Esophagus squamous epithelium (tissue), 4 donors: ENCODE measurements at regions not wholly inside any gene's neighbourhood (a gene's known extent, or its start where the extent isn't known, plus 50 kb on each side); places are given as distances from the start of the nearest gene placed in this dataset.

Experiments used
- POLR2A ChIP-seq, 4 donors: fragments of 450-650 bp; IDR thresholded peaks; one replicate each; pipeline ENCODE4 v1.6.1; 2017; ENCODE audit warnings: antibody characterized with exemption in 4 of 4, mild to moderate bottlenecking in 4 of 4, moderate library complexity in 3 of 4
- TF ChIP-seq, protein P1 (sequence below), 6 experiments: fragments of 450-650 bp in 4 of 6; fragments of 200-600 bp in 2 of 6; sonication (generic) in 2 of 6; IDR thresholded peaks; one replicate each; pipeline ENCODE4 v1.5.1; 2016 to 2019; ENCODE audit warnings: antibody characterized with exemption in 6 of 6, mild to moderate bottlenecking in 4 of 6, moderate library complexity in 4 of 6

DNA sequence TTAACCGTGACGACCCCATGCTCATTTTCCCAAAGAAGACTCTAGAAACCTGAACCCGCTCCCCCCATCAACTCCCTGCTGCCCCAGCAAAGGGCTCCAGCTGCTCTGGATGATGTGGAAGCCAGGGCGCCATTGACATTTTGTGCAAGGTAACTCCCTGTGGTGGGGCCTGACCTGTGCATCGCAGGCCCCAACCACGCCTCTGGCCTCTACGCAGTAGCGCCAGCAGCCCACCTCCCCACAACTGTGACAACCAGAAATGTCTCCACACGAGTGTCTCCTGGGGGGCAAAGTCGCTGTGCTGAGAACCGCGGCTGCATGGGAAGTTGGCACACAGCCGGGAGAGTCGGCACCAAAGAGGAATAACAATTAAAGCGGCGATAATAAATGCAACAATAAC, 86.9 kb upstream of the PRR5 start:
- no peak for TF ChIP-seq POLR2A (IDR thresholded peaks at IDR 0.05)
- TF ChIP-seq, protein P1, sequence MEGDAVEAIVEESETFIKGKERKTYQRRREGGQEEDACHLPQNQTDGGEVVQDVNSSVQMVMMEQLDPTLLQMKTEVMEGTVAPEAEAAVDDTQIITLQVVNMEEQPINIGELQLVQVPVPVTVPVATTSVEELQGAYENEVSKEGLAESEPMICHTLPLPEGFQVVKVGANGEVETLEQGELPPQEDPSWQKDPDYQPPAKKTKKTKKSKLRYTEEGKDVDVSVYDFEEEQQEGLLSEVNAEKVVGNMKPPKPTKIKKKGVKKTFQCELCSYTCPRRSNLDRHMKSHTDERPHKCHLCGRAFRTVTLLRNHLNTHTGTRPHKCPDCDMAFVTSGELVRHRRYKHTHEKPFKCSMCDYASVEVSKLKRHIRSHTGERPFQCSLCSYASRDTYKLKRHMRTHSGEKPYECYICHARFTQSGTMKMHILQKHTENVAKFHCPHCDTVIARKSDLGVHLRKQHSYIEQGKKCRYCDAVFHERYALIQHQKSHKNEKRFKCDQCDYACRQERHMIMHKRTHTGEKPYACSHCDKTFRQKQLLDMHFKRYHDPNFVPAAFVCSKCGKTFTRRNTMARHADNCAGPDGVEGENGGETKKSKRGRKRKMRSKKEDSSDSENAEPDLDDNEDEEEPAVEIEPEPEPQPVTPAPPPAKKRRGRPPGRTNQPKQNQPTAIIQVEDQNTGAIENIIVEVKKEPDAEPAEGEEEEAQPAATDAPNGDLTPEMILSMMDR (IDR thresholded peaks at IDR 0.05) = no peak
